Caki2 (cell line): ENCODE measurements at regions not wholly inside any gene's neighbourhood (a gene's known extent, or its start where the extent isn't known, plus 50 kb on each side); places are given as distances from the start of the nearest gene placed in this dataset.

Experiments used
- DNase-seq: peaks from one replicate; pipeline ENCODE4 v3.0.0-alpha.2; 2015; ENCODE audit warnings: low read depth
- in situ Hi-C: cut with HindIII; loops from 2 replicates; pipeline ENCODE4 v1.10.0; 2016; ENCODE audit warnings: low sequenced_read_pairs, low pct_unique_long_range_greater_than_20kb, mixed read lengths

DNA sequence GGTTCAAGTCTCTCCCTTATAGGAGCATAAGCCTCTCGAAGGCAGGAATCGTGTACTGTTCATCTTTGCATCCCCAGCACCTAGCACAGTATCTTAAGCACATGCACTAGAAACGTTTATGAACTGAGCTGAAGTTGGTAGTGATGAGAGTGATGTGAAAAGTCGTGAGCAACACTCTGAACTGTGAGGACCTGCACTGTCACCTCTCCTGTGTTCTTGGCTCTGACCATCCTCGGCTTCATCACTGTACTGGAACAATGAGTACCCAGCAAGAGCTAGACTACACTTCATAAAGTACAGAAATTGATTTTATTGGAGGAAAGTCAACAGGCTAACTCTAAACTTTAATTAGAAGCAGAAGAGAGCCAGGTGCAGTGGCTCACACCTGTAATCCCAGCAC is 473.6 kb downstream of the BCAT1 start:
- no peak for DNase-seq
- in situ Hi-C loops = no loop called here

DNA sequence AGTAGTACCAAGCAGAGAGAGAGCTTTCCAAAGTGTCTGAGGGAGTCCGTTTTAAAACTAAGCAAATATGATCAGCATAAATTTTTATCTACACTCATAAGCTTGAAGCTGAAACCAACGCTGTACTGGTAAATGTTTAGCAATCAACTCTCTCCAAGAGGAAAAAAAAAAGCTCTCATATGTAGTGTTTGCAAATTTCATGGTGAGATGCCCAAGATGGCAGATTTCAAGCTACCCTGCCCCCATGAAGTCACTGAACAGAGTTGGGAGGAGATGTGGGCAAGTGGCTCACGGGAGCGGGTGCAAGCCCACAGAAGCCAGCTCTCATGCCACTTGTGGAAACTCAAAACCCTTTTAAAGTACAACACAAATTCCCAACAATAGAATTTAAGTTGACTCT is 475.8 kb downstream of the BCAT1 start:
- in situ Hi-C loops = no loop called here
- DNase-seq = no peak

- in situ Hi-C loops = no loop called here
- no peak for DNase-seq
These were observed 478.9 kb downstream of the BCAT1 start for GRCh38 chr12:24470050-24470449.

- in situ Hi-C loops = no loop called here
- no peak for DNase-seq
These were observed 479.8 kb downstream of the BCAT1 start for GRCh38 chr12:24469089-24469488.

DNA sequence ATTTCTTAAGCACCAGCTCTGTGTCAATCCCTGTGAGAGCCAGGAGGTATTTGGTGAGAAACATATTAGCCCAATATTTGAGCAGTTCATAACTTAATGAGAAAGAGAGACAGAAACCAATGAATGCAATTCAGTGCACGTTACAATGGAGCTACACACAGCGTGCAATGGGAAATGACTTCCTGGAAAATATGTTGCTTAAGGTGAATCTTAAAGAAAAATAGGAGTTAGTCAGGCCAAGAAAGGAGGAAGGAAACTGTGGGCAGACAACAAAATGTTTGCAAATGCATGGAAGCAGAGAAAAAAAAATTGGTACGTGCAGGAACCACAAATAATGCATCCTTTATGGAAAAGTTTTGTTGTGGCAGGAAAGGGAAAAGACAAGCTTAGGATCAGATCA is 481.7 kb downstream of the BCAT1 start:
- DNase-seq = no peak

DNA sequence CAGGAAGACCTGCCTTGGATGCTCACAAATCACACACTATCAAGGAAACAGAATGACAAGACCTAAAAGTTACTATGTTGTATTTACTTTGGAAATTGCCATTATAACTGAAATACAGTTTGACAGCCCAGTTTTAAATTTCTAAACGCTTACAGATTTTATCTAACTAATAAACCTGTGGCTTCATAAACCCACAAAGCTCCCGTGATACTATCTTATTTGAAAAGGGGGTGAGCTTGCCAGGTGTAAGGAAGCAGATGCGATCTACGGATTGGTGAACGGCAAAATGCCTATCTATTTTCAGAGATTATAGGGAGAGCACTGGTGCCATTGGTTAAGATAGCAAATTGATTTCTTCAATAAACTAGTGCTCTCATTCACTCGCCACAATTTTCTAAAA is 485.5 kb downstream of the BCAT1 start:
- DNase-seq = no peak
- in situ Hi-C loops = no loop called here

More for the DNA sequence above, 481.7 kb downstream of the BCAT1 start:
- in situ Hi-C loops = no loop called here

GRCh38 chr12:24462946-24463345 is 486.0 kb downstream of the BCAT1 start:
- DNase-seq = no peak
- in situ Hi-C loops = no loop called here

DNA sequence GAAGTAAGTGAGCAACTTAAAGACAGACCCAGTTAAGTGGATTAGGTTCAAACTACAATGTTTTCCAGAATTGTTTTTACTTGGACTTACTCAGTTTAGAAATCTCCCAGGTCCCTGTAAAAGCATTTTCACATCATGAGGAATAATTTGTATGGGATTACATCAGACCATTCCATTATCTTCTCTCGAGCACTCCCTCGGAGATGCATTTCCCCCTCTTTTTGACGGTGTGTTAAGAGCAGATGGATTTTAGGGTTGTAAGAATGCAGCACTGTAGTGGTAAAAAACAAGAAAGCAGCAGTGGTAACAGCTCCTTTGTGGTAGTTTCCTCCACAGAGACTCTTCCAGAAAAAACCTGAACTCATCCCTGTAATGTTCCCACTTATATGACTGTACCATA is 488.4 kb downstream of the BCAT1 start:
- no peak for DNase-seq
- in situ Hi-C loops = no loop called here

GRCh38 chr12:24460099-24460498 is 488.8 kb downstream of the BCAT1 start:
- in situ Hi-C loops = no loop called here
- DNase-seq = no peak

- in situ Hi-C loops = no loop called here
- DNase-seq = no peak
These were observed 493.1 kb downstream of the BCAT1 start for GRCh38 chr12:24455811-24456210.

- in situ Hi-C loops = no loop called here
- no peak for DNase-seq
These were observed 498.2 kb upstream of the SOX5 start for GRCh38 chr12:24447678-24448077.

DNA sequence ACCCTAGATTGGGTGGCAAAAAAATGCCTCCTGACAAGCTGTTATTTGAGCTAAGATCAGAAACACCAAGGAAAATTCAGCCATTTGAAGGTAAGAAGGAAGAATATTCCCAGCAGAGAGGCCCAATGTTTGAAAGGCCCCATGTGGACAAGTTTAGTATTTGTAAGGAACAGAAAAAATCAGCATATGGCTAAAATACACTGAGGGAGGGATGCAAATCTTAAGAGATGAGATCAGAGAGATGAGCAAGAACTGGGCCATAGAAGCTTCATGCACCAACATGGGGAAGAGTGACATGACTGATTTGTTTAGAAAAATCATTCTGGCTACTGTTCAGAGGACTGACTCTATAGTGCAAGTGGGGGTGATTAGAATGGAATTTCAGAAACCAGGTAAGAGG is 496.8 kb upstream of the SOX5 start:
- in situ Hi-C loops = no loop called here
- no peak for DNase-seq

- in situ Hi-C loops = no loop called here
- no peak for DNase-seq
These were observed 495.2 kb upstream of the SOX5 start for GRCh38 chr12:24444634-24445033.

- in situ Hi-C loops = no loop called here
These were observed 492.0 kb upstream of the SOX5 start for GRCh38 chr12:24441458-24441857.

DNA sequence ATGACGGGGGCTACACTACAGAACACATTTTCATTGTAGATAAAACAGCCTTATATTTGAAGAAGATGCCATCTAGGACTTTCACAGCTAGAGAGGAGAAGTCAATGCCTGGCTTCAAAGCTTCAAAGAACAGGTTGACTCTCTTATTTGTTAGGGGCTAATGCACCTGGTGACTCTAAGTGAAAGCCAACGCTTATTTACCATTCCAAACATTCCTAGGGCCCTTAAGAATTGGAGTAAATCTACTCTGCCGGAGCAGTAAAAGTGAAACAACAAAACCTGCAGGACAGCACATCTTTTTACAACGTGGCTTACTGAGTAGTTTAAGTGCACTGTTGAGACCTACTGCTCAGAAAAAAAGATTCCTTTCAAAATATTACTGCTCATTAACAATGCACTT is 487.2 kb upstream of the SOX5 start:
- no peak for DNase-seq
- in situ Hi-C loops = no loop called here

More at GRCh38 chr12:24441458-24441857, 492.0 kb upstream of the SOX5 start:
- DNase-seq = no peak

DNA sequence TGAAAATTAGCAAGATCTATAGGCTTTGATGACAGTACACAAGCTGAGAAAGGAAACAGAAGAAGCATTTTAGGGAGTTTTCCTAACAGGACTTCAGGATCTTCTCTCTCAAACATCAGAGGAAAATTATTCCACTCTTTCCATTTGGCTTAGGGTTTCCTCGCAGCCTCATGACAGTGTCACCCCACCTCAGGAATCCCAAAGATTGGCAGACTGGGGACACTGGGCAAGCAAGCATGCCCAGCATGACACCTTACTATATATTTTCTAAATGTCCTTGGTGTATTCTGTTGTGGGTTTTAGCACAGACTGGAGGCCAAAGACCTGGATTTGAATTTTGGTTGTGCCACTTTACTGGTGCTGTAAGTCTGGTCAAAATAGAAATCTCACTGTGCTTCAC is 482.4 kb upstream of the SOX5 start:
- in situ Hi-C loops = no loop called here
- no peak for DNase-seq

DNA sequence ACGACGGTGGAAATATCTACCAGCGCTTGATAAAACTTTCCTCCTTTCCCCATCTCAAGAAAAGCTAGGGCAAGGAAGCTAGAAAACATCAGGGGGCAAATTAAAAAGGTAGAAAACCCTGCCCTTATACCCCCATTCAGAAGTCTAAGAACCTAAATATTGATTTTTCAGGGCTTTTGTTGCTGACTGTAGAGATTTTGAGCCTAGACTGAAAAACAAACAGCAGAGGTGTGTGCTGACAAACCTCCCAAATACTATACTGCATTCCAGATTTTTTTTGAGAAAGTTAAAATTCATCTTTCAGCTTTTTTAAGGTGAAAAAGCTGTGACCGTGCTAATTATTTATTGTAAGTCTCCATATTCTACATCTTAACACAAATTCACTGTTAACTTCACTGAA is 478.3 kb upstream of the SOX5 start:
- in situ Hi-C loops = no loop called here
- no peak for DNase-seq

DNA sequence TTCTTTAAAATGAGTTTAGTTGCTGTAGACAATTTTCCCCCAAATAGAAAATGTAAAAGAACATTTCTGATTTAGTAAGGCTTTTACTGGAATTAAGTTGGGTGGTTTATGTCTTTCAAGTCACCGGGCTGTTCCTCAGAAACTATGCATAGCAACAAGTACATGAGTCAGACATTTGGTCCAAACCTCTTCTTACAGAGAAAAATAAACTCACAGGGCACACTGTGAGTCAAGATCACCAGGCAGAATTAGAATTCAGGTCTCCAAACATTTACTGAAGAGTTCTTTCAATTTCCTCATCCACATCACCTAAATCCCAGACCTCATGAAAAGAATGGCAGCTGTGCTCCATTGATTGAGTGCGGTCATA is 476.1 kb upstream of the SOX5 start:
- DNase-seq = no peak
- in situ Hi-C loops = no loop called here

- DNase-seq = no peak
- in situ Hi-C loops = no loop called here
These were observed 475.6 kb upstream of the SOX5 start for GRCh38 chr12:24424889-24425600.

DNA sequence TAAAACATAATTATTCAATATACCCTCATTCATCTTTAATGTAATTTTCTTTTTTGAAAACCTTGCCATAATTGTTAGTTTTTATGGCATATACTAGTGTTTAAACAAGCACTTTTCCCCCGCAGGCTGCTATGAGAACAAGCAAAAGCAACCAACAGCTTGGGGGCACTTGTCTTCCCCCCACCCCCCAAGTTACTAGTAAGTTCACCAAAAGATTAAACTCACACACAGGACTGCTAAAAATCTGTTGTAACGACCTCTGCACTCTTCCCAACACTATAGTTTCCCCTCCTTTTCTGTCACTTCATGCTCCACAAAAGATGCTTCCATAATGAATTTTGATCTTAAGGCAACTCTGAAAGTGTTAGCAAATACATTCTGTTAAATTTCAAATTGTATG is 474.9 kb upstream of the SOX5 start:
- DNase-seq = no peak
- in situ Hi-C loops = no loop called here

- no peak for DNase-seq
- in situ Hi-C loops = no loop called here
These were observed 474.1 kb upstream of the SOX5 start for GRCh38 chr12:24423611-24424010.
